Activated T-helper 1 cell treated with anti-CD3 and anti-CD28 coated beads, Interleukin-12 subunit alpha, Interleukin-12 subunit beta, Interleukin-2, Interleukin-4 antibody, amounts not matched to agents 30 ng/mL and 10 ng/mL and 1 ng/mL, durations not matched to agents 14 hours and 24 hours and 36 hours (primary cell): ENCODE measurements at regions not wholly inside any gene's neighbourhood (a gene's known extent, or its start where the extent isn't known, plus 50 kb on each side); places are given as distances from the start of the nearest gene placed in this dataset.
"Not testable (repeated sequence)": the region's sequence is repeated elsewhere in the genome, so short reads cannot be mapped to it uniquely, and the experiment has no call there.

ENCODE experiments used
- DNase-seq: peaks from one replicate; pipeline ENCODE4 v3.0.0; 2021; ENCODE audit warnings: low spot score
- H3K27ac Mint-ChIP-seq: one replicate; pipeline ENCODE4 v1.8.0; 2021; ENCODE audit warnings: mild to moderate bottlenecking, mixed read lengths
- H3K27me3 Mint-ChIP-seq: one replicate; pipeline ENCODE4 v1.8.0; 2022; ENCODE audit warnings: mild to moderate bottlenecking, moderate library complexity, mixed read lengths; ENCODE audit not compliant: insufficient read depth
- H3K36me3 Mint-ChIP-seq: one replicate; pipeline ENCODE4 v1.8.0; 2021; ENCODE audit warnings: low read depth, mixed read lengths
- H3K4me1 Mint-ChIP-seq: one replicate; pipeline ENCODE4 v1.8.0; 2021; ENCODE audit warnings: low read depth, mixed read lengths
- H3K4me3 Mint-ChIP-seq: one replicate; pipeline ENCODE4 v1.8.0; 2021; ENCODE audit warnings: mild to moderate bottlenecking, moderate library complexity, mixed read lengths
- H3K9me3 Mint-ChIP-seq: one replicate; pipeline ENCODE4 v1.8.0; 2021; ENCODE audit warnings: mixed read lengths
- intact Hi-C: fragments of 100-400 bp; cut with micrococcal nuclease; formaldehyde crosslinking; loops from one replicate; pipeline ENCODE4 v1.15.1; 2024

DNA sequence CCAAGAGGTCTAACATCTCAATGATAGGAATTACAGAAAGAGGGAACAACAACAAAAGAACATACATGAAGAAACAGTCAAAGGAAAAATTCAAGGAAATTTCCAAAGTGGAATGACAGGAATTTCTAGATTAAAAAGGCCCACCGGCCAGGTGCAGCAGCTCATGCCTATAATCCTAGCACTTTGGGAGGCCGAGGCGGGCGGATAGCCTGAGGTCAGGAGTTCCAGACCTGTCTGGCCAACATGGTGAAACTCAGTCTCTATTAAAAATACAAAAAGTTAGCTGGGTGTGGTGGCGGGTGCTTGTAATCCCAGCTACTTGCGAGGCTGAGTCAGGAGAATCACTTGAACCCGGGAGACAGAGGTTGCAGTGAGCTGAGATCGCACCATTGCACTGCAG lies 277.2 kb upstream of the AMIGO2 start:
- Mint-ChIP-seq H3K27ac (peak overlapping the region; percentile 97), H3K9me3 (peaks cover 10% of the 10 kb centered on the region), H3K36me3 (peaks cover 28% of the 10 kb centered on the region), H3K4me3 (peak overlapping the region; percentile 60), H3K4me1 (peaks cover 75% of the 10 kb centered on the region)
- intact Hi-C loops: loop anchor here (2.0 to 10.0 kb wide), 6 partner anchors 40 to 1142 kb away; partner anchors contain the start of gene HDAC7
- not testable (repeated sequence) for DNase-seq, H3K27me3 Mint-ChIP-seq

GRCh38 chr12:47356129-47356700 lies 276.5 kb upstream of the AMIGO2 start:
- H3K4me1 Mint-ChIP-seq: peaks cover 73% of the 10 kb centered on the region
- intact Hi-C loops: loop anchor here (1.0 to 10.0 kb wide), 11 partner anchors 9 to 1141 kb away; partner anchors contain the start of gene HDAC7
- peak overlapping the region; percentile 60 for H3K4me3 Mint-ChIP-seq
- H3K27me3 Mint-ChIP-seq: no peaks in the 10 kb centered on the region
- DNase-seq: no peak
- H3K27ac Mint-ChIP-seq: peak overlapping the region; percentile 97
- H3K36me3 Mint-ChIP-seq: peaks cover 28% of the 10 kb centered on the region
- peaks cover 10% of the 10 kb centered on the region for H3K9me3 Mint-ChIP-seq

DNA sequence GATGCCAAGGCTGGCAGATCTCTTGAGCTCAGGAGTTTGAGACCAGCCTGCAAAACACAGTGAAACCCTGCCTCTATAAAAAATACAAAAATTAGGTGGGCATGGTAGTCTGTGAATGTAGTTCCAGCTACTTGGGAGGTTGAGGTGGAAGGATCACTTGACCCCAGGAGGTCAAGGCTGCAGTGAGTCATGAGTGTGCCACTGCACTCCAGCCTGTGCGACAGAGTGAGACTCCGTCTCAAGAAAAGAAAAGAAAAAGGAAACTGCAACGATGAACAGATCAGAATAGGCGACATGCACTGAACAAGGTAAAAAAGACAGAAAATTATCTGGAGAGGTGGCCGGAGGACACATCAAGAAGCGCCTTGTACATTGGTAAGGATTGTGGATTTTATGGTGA lies 273.7 kb upstream of the AMIGO2 start:
- Mint-ChIP-seq H3K9me3 (peaks cover 3% of the 10 kb centered on the region), H3K4me3 (peak overlapping the region; percentile 82), H3K27ac (peak overlapping the region; percentile 76), H3K4me1 (peaks cover 72% of the 10 kb centered on the region), H3K27me3 (no peaks in the 10 kb centered on the region), H3K36me3 (peaks cover 22% of the 10 kb centered on the region)
- DNase-seq: no peak
- intact Hi-C loops: loop anchor here (10.0 kb wide), 2 partner anchors 461 to 1139 kb away; partner anchors contain the start of gene HDAC7

GRCh38 chr12:47352067-47352466 lies 272.3 kb upstream of the AMIGO2 start:
- intact Hi-C loops: loop anchor here (10.0 kb wide), 2 partner anchors 463 to 1137 kb away; partner anchors contain the start of gene HDAC7
- Mint-ChIP-seq H3K36me3 (peaks cover 15% of the 10 kb centered on the region), H3K27me3 (no peaks in the 10 kb centered on the region), H3K4me1 (peaks cover 66% of the 10 kb centered on the region), H3K27ac (peak overlapping the region; percentile 56), H3K9me3 (peaks cover 3% of the 10 kb centered on the region), H3K4me3 (no peak overlapping the region)
- no peak for DNase-seq

- no peak overlapping the region for H3K4me3 Mint-ChIP-seq
- peak overlapping the region; percentile 40 for H3K27ac Mint-ChIP-seq
- peaks cover 65% of the 10 kb centered on the region for H3K4me1 Mint-ChIP-seq
- intact Hi-C loops: loop anchor here (2.0 to 10.0 kb wide), 4 partner anchors 23 to 1137 kb away; partner anchors contain the start of gene HDAC7
- peaks cover 12% of the 10 kb centered on the region for H3K36me3 Mint-ChIP-seq
- no peaks in the 10 kb centered on the region for H3K27me3 Mint-ChIP-seq
- H3K9me3 Mint-ChIP-seq: peaks cover 3% of the 10 kb centered on the region
- DNase-seq: no peak
Measured at GRCh38 chr12:47351526-47351925, 271.8 kb upstream of the AMIGO2 start.

GRCh38 chr12:47350062-47350408 lies 270.3 kb upstream of the AMIGO2 start:
- peaks cover 3% of the 10 kb centered on the region for H3K9me3 Mint-ChIP-seq
- peaks cover 54% of the 10 kb centered on the region for H3K4me1 Mint-ChIP-seq
- H3K27me3 Mint-ChIP-seq: no peaks in the 10 kb centered on the region
- peak overlapping the region; percentile 74 for H3K4me3 Mint-ChIP-seq
- peaks cover 7% of the 10 kb centered on the region for H3K36me3 Mint-ChIP-seq
- intact Hi-C loops: loop anchor here (2.0 to 10.0 kb wide), 4 partner anchors 21 to 1135 kb away; partner anchors contain the start of gene HDAC7
- no peak for DNase-seq
- H3K27ac Mint-ChIP-seq: peak overlapping the region; percentile 98

DNA sequence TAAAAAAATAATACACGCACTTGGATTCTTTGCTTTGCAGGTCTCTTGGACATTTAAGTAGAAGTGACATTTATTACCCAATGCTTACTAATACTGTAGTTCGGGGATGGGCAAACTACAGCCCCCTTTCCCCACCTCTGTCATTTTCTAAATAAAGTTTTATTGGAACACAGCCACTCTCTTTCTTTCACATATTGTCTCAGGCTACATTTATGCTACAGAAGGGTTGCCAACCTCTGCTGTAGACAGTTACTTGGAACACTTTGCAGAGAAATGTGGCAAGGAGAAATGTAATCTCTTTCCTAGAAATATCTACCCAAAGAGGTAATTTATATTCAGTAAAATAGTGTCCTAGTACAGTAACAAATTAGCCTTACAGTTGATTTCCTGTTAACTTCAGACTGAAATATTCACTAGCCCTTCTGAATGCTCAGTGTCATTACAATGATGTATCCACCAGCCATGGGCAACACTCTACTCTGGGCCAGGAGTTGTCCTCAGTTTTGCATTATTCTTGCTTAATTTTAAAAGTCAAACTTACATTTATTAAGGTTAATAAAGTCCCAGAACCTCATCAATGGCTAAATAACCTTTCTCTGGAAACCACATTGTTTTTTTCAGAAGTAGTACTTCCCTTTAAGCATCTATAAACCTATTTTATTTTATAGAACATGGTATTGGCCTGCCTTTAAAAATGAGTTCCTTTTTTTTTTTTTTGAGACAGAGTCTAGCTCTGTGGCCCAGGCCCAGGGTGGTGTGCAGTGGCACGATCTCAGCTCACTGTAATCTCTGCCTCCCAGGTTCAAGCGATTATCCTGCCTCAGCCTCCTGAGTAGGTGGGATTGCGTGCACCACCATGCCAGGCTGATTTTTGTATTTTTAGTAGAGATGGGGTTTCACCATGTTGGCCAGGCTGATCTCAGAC lies 269.6 kb upstream of the AMIGO2 start:
- no peak for DNase-seq
- H3K4me1 Mint-ChIP-seq: peaks cover 54% of the 10 kb centered on the region

GRCh38 chr12:47348206-47348605 lies 268.4 kb upstream of the AMIGO2 start:
- DNase-seq: no peak
- Mint-ChIP-seq H3K4me1 (peaks cover 54% of the 10 kb centered on the region), H3K27ac (no peak overlapping the region), H3K27me3 (no peaks in the 10 kb centered on the region), H3K4me3 (no peak overlapping the region), H3K36me3 (peaks cover 1% of the 10 kb centered on the region), H3K9me3 (no peaks in the 10 kb centered on the region)
- intact Hi-C loops: no loop called here

More for the DNA sequence above, 269.6 kb upstream of the AMIGO2 start:
- Mint-ChIP-seq H3K27ac (peak overlapping the region; percentile 98), H3K27me3 (no peaks in the 10 kb centered on the region), H3K9me3 (peaks cover 3% of the 10 kb centered on the region), H3K36me3 (peaks cover 7% of the 10 kb centered on the region), H3K4me3 (peak overlapping the region; percentile 74)
- intact Hi-C loops: loop anchor here (2.0 to 10.0 kb wide), 4 partner anchors 21 to 1135 kb away; partner anchors contain the start of gene HDAC7

- DNase-seq: no peak
- no peak overlapping the region for H3K4me3 Mint-ChIP-seq
- intact Hi-C loops: no loop called here
- peaks cover 5% of the 10 kb centered on the region for H3K36me3 Mint-ChIP-seq
- peaks cover 43% of the 10 kb centered on the region for H3K4me1 Mint-ChIP-seq
- H3K27me3 Mint-ChIP-seq: no peaks in the 10 kb centered on the region
- peaks cover 8% of the 10 kb centered on the region for H3K9me3 Mint-ChIP-seq
- H3K27ac Mint-ChIP-seq: no peak overlapping the region
Measured at GRCh38 chr12:47346251-47347019, 266.7 kb upstream of the AMIGO2 start.

- H3K4me3 Mint-ChIP-seq: no peak overlapping the region
- peaks cover 10% of the 10 kb centered on the region for H3K9me3 Mint-ChIP-seq
- no peak for DNase-seq
- peaks cover 26% of the 10 kb centered on the region for H3K4me1 Mint-ChIP-seq
- H3K27ac Mint-ChIP-seq: peak overlapping the region; percentile 67
- no peaks in the 10 kb centered on the region for H3K27me3 Mint-ChIP-seq
- intact Hi-C loops: no loop called here
- peaks cover 6% of the 10 kb centered on the region for H3K36me3 Mint-ChIP-seq
Measured at GRCh38 chr12:47343684-47344567, 264.2 kb upstream of the AMIGO2 start.

DNA sequence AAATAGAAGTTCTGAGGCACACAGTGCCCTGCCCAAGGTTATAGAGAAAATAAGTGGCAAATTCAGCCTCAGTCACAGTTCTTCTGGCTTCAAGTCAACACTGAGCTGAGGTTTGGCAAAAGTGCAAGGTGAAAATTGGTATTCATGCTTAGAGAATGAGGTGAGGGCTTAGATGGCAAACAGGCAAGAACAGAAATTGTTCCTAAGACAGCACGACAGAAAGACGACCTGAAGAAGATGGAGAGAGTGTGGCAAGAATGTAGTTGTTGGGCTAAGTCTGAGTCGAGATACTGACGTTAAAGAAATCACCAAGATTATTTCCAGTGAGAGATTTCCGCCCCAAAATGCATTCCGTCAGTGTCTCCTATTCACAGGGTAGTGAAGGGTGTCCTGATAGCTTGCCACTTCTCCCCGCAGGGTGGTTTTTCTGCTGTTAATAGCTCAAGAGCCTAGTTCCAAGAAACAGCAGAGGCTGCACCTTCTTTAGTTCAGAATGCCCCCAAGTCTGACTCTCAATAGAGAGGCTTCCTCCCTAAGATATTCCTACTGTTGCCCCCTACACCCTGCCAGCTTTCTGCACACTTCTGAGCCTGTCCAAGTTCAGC lies 260.8 kb upstream of the AMIGO2 start:
- Mint-ChIP-seq H3K4me1 (peaks cover 28% of the 10 kb centered on the region), H3K4me3 (no peak overlapping the region), H3K9me3 (peaks cover 37% of the 10 kb centered on the region), H3K27me3 (peaks cover 1% of the 10 kb centered on the region), H3K36me3 (peaks cover 21% of the 10 kb centered on the region), H3K27ac (no peak overlapping the region)
- DNase-seq: no peak
- intact Hi-C loops: no loop called here
